ENCODE measurements at regions not wholly inside any gene's neighbourhood (a gene's known extent, or its start where the extent isn't known, plus 50 kb on each side); places are given as distances from the start of the nearest gene placed in this dataset.
"Not testable (repeated sequence)": the region's sequence is repeated elsewhere in the genome, so short reads cannot be mapped to it uniquely, and the experiment has no call there.

DNA sequence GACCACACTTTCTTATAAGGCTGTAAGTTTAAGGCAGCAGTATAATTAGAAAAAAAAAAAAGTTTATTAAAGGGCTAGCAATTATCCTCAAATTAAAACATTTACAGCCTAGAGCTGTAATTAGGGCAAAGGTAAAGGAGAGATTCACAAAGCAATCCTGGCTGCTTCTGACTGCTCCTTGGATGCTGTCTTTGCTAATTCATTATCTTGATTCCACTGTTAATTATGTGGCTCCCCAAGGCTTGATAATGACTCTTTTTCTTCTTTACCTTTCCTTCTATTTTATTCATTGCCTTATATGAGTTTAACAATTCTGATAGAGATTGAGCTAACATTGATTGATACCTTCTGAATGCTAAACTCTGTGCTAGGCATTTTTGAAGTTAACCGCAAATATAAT, 476.5 kb downstream of the DTWD2 start (continued):
- no peak for TF ChIP-seq FOXP1 (CRISPR knock-in tag; IDR thresholded peaks at IDR 0.05; ENCODE audit: borderline replicate concordance)
- TF ChIP-seq, protein P1, sequence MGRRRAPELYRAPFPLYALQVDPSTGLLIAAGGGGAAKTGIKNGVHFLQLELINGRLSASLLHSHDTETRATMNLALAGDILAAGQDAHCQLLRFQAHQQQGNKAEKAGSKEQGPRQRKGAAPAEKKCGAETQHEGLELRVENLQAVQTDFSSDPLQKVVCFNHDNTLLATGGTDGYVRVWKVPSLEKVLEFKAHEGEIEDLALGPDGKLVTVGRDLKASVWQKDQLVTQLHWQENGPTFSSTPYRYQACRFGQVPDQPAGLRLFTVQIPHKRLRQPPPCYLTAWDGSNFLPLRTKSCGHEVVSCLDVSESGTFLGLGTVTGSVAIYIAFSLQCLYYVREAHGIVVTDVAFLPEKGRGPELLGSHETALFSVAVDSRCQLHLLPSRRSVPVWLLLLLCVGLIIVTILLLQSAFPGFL (CRISPR knock-in tag; IDR thresholded peaks at IDR 0.05; ENCODE audit: borderline replicate concordance): no peak

DNA sequence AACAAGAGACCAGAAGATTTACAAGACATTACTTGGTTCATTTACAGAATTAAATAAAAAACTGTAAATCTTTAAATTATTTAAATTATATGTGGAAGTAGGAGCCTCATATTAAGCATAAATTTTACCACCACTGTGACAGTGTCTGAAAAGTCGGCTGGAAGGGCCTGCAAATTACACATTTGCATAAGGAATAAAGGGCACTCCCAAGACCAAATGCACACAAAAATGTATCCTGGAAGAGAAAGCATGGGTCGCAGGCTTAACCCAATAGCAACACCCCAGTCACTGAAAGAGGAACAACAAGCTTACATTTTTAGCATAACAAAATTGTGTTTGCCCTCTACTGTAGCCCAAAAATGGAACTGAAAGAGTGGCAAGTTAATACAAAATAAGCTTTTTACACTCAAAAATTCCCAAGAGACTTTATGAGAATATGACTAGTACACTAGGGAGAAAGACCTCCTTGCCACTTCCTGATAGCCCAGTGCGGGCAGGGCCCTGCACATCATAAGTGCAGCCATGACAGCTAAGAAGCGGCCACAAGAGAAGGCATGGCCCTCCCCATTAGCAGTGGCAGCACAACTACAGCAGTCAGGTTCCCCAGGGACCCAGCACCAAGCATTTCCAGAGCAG, 482.0 kb downstream of the DTWD2 start:
- DNase-seq (ENCODE audit: low spot score) (no peak), ATAC-seq (no peak)
- peaks cover 32% of the 10 kb centered on the region for H3K9me3 Mint-ChIP-seq
- ChIA-PET POLR2A (no interaction called here), CTCF (no interaction called here)
- H3K4me3 Mint-ChIP-seq: no peak overlapping the region
- peaks cover 37% of the 10 kb centered on the region for H3K36me3 Mint-ChIP-seq
- no peaks in the 10 kb centered on the region; the same call in 1 of the 2 replicates for H3K27me3 Mint-ChIP-seq (ENCODE audit: low read depth)
- TF ChIP-seq, protein P2, sequence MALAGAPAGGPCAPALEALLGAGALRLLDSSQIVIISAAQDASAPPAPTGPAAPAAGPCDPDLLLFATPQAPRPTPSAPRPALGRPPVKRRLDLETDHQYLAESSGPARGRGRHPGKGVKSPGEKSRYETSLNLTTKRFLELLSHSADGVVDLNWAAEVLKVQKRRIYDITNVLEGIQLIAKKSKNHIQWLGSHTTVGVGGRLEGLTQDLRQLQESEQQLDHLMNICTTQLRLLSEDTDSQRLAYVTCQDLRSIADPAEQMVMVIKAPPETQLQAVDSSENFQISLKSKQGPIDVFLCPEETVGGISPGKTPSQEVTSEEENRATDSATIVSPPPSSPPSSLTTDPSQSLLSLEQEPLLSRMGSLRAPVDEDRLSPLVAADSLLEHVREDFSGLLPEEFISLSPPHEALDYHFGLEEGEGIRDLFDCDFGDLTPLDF (CRISPR knock-in tag; IDR thresholded peaks at IDR 0.05): no peak
- TF ChIP-seq ZNF138 (CRISPR knock-in tag; conservative IDR thresholded peaks at IDR 0.05): no peak
- TF ChIP-seq NFATC4 (CRISPR knock-in tag; IDR thresholded peaks at IDR 0.05): no peak
- TF ChIP-seq, protein P3, sequence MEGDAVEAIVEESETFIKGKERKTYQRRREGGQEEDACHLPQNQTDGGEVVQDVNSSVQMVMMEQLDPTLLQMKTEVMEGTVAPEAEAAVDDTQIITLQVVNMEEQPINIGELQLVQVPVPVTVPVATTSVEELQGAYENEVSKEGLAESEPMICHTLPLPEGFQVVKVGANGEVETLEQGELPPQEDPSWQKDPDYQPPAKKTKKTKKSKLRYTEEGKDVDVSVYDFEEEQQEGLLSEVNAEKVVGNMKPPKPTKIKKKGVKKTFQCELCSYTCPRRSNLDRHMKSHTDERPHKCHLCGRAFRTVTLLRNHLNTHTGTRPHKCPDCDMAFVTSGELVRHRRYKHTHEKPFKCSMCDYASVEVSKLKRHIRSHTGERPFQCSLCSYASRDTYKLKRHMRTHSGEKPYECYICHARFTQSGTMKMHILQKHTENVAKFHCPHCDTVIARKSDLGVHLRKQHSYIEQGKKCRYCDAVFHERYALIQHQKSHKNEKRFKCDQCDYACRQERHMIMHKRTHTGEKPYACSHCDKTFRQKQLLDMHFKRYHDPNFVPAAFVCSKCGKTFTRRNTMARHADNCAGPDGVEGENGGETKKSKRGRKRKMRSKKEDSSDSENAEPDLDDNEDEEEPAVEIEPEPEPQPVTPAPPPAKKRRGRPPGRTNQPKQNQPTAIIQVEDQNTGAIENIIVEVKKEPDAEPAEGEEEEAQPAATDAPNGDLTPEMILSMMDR (IDR thresholded peaks at IDR 0.05): no peak
- TF ChIP-seq, protein P4, sequence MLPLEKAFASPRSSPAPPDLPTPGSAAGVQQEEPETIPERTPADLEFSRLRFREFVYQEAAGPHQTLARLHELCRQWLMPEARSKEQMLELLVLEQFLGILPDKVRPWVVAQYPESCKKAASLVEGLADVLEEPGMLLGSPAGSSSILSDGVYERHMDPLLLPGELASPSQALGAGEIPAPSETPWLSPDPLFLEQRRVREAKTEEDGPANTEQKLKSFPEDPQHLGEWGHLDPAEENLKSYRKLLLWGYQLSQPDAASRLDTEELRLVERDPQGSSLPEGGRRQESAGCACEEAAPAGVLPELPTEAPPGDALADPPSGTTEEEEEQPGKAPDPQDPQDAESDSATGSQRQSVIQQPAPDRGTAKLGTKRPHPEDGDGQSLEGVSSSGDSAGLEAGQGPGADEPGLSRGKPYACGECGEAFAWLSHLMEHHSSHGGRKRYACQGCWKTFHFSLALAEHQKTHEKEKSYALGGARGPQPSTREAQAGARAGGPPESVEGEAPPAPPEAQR (CRISPR knock-in tag; IDR thresholded peaks at IDR 0.05): no peak
- TF ChIP-seq, protein P5, sequence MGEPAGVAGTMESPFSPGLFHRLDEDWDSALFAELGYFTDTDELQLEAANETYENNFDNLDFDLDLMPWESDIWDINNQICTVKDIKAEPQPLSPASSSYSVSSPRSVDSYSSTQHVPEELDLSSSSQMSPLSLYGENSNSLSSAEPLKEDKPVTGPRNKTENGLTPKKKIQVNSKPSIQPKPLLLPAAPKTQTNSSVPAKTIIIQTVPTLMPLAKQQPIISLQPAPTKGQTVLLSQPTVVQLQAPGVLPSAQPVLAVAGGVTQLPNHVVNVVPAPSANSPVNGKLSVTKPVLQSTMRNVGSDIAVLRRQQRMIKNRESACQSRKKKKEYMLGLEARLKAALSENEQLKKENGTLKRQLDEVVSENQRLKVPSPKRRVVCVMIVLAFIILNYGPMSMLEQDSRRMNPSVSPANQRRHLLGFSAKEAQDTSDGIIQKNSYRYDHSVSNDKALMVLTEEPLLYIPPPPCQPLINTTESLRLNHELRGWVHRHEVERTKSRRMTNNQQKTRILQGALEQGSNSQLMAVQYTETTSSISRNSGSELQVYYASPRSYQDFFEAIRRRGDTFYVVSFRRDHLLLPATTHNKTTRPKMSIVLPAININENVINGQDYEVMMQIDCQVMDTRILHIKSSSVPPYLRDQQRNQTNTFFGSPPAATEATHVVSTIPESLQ (CRISPR knock-in tag; IDR thresholded peaks at IDR 0.05): no peak
- no peak for TF ChIP-seq GABPB1 (CRISPR knock-in tag; IDR thresholded peaks at IDR 0.05)
- no peak for TF ChIP-seq MYBL2 (CRISPR knock-in tag; IDR thresholded peaks at IDR 0.05)
- TF ChIP-seq, protein P6, sequence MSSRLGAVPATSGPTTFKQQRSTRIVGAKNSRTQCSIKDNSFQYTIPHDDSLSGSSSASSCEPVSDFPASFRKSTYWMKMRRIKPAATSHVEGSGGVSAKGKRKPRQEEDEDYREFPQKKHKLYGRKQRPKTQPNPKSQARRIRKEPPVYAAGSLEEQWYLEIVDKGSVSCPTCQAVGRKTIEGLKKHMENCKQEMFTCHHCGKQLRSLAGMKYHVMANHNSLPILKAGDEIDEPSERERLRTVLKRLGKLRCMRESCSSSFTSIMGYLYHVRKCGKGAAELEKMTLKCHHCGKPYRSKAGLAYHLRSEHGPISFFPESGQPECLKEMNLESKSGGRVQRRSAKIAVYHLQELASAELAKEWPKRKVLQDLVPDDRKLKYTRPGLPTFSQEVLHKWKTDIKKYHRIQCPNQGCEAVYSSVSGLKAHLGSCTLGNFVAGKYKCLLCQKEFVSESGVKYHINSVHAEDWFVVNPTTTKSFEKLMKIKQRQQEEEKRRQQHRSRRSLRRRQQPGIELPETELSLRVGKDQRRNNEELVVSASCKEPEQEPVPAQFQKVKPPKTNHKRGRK (CRISPR knock-in tag; IDR thresholded peaks at IDR 0.05; ENCODE audit: borderline replicate concordance): no peak
- no peak for TF ChIP-seq TEAD1 (CRISPR knock-in tag; IDR thresholded peaks at IDR 0.05)
- H3K4me1 Mint-ChIP-seq: no peaks in the 10 kb centered on the region
- H3K27ac Mint-ChIP-seq: no peak overlapping the region

DNA sequence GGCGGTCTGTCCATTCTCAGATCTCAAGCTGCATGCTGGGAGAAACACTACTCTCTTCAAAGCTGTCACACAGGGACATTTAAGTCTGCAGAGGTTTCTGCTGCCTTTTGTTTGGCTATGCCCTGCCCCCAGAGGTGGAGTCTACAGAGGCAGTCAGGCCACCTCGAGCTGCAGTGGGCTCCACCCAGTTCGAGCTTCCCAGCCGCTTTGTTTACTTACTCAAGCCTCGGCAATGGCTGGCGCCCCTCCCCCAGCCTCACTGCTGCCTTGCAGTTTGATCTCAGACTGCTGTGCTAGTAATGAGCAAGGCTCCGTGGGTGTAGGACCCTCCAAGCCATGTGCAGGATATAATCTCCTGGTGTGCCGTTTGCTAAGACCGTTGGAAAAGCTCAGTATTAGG, 486.1 kb downstream of the DTWD2 start:
- POLR2A ChIA-PET; CTCF ChIA-PET; H3K27ac Mint-ChIP-seq; DNase-seq (ENCODE audit: low spot score); ATAC-seq; H3K4me3 Mint-ChIP-seq; H3K27me3 Mint-ChIP-seq (ENCODE audit: low read depth); H3K4me1 Mint-ChIP-seq: not testable (repeated sequence)
- peaks cover 41% of the 10 kb centered on the region for H3K9me3 Mint-ChIP-seq
- peaks cover 41% of the 10 kb centered on the region for H3K36me3 Mint-ChIP-seq
